ENCODE measurements at regions not wholly inside any gene's neighbourhood (a gene's known extent, or its start where the extent isn't known, plus 50 kb on each side); places are given as distances from the start of the nearest gene placed in this dataset.

DNA sequence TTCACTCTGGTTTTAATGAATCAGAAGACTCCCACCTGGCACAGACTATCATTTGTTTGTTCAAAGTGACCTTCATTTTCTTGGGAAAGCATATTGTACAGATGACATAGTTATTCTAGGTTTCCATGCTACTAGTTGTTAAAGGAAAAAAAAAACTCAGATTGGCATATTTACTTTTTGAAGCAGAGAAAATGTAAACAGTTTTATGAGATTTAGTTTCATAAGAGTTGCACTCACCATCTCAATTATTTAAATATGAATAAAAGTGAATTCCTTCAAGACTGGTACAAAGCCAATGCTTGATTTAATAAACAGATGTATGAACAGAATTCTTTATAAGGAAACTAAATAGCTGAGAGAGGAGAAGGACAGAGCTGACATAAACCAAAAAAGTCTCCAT is 280.3 kb upstream of the UGT8 start:
- Histone ChIP-seq H3K27ac (no peak overlapping the region), H3K4me3 (no peak overlapping the region), H3K36me3 (no peaks in the 10 kb centered on the region), H3K4me1 (no peaks in the 10 kb centered on the region), H3K9me3 (no peaks in the 10 kb centered on the region), H3K27me3 (no peaks in the 10 kb centered on the region)
- DNase-seq (ENCODE audit: extremely low spot score in 2 of 2): no peak
- intact Hi-C loops (cut with DNase I): no loop called here
- no peak for TF ChIP-seq POLR2AphosphoS5 (IDR thresholded peaks at IDR 0.05; ENCODE audit: insufficient read depth in 1 of 2, low read depth in 1 of 2)
- no peak for TF ChIP-seq POLR2A (IDR thresholded peaks at IDR 0.05)
- TF ChIP-seq, protein P1, sequence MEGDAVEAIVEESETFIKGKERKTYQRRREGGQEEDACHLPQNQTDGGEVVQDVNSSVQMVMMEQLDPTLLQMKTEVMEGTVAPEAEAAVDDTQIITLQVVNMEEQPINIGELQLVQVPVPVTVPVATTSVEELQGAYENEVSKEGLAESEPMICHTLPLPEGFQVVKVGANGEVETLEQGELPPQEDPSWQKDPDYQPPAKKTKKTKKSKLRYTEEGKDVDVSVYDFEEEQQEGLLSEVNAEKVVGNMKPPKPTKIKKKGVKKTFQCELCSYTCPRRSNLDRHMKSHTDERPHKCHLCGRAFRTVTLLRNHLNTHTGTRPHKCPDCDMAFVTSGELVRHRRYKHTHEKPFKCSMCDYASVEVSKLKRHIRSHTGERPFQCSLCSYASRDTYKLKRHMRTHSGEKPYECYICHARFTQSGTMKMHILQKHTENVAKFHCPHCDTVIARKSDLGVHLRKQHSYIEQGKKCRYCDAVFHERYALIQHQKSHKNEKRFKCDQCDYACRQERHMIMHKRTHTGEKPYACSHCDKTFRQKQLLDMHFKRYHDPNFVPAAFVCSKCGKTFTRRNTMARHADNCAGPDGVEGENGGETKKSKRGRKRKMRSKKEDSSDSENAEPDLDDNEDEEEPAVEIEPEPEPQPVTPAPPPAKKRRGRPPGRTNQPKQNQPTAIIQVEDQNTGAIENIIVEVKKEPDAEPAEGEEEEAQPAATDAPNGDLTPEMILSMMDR (IDR thresholded peaks at IDR 0.05): no peak

DNA sequence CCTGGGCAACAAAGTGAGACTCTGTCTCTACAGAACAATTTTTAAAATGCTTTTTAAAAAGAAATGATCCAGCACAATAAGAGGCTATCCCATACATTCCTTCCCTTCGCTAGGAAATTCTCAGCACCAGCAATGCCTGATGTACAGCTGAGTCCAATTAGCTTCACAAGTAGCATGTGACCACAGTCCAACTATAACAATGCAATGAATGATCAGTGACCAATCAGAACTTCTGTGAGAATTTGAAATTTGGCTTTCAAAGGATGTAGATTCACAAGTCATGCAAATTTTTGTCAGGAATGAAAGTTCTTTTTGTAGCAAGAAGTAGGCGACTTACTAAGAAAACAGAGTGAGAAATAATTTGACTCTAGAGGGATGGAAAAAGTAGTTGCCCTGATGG is 278.5 kb upstream of the UGT8 start:
- Histone ChIP-seq H3K27me3 (no peaks in the 10 kb centered on the region), H3K36me3 (no peaks in the 10 kb centered on the region), H3K9me3 (no peaks in the 10 kb centered on the region), H3K27ac (no peak overlapping the region), H3K4me3 (no peak overlapping the region), H3K4me1 (no peaks in the 10 kb centered on the region)
- DNase-seq (ENCODE audit: extremely low spot score in 2 of 2): no peak
- intact Hi-C loops (cut with DNase I): no loop called here
- TF ChIP-seq, protein P1 (IDR thresholded peaks at IDR 0.05): no peak
- TF ChIP-seq POLR2AphosphoS5 (IDR thresholded peaks at IDR 0.05; ENCODE audit: insufficient read depth in 1 of 2, low read depth in 1 of 2) (no peak), POLR2A (IDR thresholded peaks at IDR 0.05) (no peak)

DNA sequence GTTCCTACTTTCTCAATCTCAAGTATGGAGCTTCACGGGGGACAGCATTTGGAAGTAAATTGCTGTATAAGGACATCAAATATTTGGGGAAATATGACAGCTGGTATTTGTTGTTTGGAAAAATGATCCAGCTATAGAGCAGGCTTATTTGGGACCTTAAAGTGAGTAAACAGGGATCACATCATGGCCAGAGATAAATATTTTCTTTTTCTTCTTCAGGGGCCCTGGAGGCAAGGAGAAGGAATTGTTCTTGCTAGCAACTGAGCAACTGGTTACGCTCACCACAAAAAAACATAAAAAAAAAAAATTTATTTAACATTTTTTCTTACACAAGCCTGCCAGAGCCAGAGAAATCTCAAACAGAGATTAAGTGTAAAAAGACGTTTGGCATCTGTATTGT is 277.2 kb upstream of the UGT8 start:
- H3K9me3 ChIP-seq: no peaks in the 10 kb centered on the region
- TF ChIP-seq POLR2AphosphoS5 (IDR thresholded peaks at IDR 0.05; ENCODE audit: insufficient read depth in 1 of 2, low read depth in 1 of 2): no peak
- TF ChIP-seq POLR2A (IDR thresholded peaks at IDR 0.05): no peak
- TF ChIP-seq, protein P1 (IDR thresholded peaks at IDR 0.05): no peak
- H3K27ac ChIP-seq: no peak overlapping the region
- no peaks in the 10 kb centered on the region for H3K36me3 ChIP-seq
- DNase-seq (ENCODE audit: extremely low spot score in 2 of 2): no peak
- H3K4me1 ChIP-seq: no peaks in the 10 kb centered on the region
- no peaks in the 10 kb centered on the region for H3K27me3 ChIP-seq
- intact Hi-C loops (cut with DNase I): no loop called here
- no peak overlapping the region for H3K4me3 ChIP-seq

DNA sequence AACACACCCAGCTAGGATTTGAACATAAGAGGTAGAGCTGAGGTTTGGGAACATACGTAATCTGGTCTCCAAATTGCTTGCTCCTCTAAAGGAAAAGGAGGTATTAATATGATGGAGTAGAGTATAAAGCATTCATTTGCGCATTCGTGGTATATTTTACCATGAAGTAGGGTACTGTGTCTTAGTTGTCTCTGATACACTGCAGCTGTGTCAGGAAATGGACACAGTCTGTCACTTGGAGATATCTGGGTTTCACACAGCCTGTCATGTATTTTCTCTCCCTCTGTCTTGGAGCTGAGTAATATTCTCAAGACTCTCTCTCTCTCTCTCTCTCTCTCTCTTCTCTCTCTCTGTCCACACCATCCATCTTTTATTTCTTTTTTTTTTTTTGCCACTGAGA is 274.8 kb upstream of the UGT8 start:
- Histone ChIP-seq H3K27ac (no peak overlapping the region), H3K36me3 (no peaks in the 10 kb centered on the region), H3K4me1 (no peaks in the 10 kb centered on the region), H3K9me3 (no peaks in the 10 kb centered on the region), H3K27me3 (no peaks in the 10 kb centered on the region), H3K4me3 (no peak overlapping the region)
- no peak for DNase-seq (ENCODE audit: extremely low spot score in 2 of 2)
- TF ChIP-seq POLR2AphosphoS5 (IDR thresholded peaks at IDR 0.05; ENCODE audit: insufficient read depth in 1 of 2, low read depth in 1 of 2) (no peak), POLR2A (IDR thresholded peaks at IDR 0.05) (no peak)
- TF ChIP-seq, protein P1 (IDR thresholded peaks at IDR 0.05): no peak
- intact Hi-C loops (cut with DNase I): no loop called here

DNA sequence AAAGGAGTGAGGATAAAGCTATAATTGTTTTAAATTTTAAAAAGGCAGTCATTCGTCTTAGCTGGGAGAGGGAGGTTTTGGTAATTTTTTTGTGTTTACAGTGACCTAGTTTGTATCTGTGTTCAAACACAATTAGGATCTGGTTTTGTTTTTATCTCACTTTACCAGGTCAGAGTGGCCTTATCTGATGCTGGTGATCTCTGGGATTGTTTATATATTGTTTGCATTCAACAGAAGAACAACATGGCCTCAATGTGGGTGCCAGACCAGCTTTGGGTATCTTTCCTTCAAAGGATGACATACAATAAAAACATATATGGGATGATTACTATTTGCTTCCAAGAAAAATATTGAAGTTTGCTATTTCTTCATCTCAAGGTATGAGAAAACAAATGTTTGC is 272.2 kb upstream of the UGT8 start:
- Histone ChIP-seq H3K4me1 (no peaks in the 10 kb centered on the region), H3K36me3 (no peaks in the 10 kb centered on the region), H3K27me3 (no peaks in the 10 kb centered on the region), H3K27ac (no peak overlapping the region), H3K4me3 (no peak overlapping the region), H3K9me3 (no peaks in the 10 kb centered on the region)
- TF ChIP-seq, protein P1 (IDR thresholded peaks at IDR 0.05): no peak
- TF ChIP-seq POLR2A (IDR thresholded peaks at IDR 0.05) (no peak), POLR2AphosphoS5 (IDR thresholded peaks at IDR 0.05; ENCODE audit: insufficient read depth in 1 of 2, low read depth in 1 of 2) (no peak)
- intact Hi-C loops (cut with DNase I): no loop called here
- no peak for DNase-seq (ENCODE audit: extremely low spot score in 2 of 2)

Measured in vagina (tissue), 2 donors.